ENCODE measurements at regions not wholly inside any gene's neighbourhood (a gene's known extent, or its start where the extent isn't known, plus 50 kb on each side); places are given as distances from the start of the nearest gene placed in this dataset.

GRCh38 chrX:84933956-84934556 lies 69.6 kb upstream of the APOOL start:
- no peak for TF ChIP-seq CTCF (IDR thresholded peaks at IDR 0.05)
- no peak for TF ChIP-seq ZNF263 (CRISPR knock-in tag; IDR thresholded peaks at IDR 0.05; ENCODE audit: low read depth)
- TF ChIP-seq PREB (CRISPR knock-in tag; IDR thresholded peaks at IDR 0.05; ENCODE audit: borderline replicate concordance): no peak
- TF ChIP-seq ATF2 (CRISPR knock-in tag; IDR thresholded peaks at IDR 0.05; ENCODE audit: borderline replicate concordance, low read depth): no peak
- TF ChIP-seq USF2 (CRISPR knock-in tag; IDR thresholded peaks at IDR 0.05): no peak
- TF ChIP-seq E2F1 (CRISPR knock-in tag; IDR thresholded peaks at IDR 0.05): no peak
- TF ChIP-seq AFF4 (CRISPR knock-in tag; IDR thresholded peaks at IDR 0.05; ENCODE audit: borderline replicate concordance): no peak
- no peak for TF ChIP-seq ZNF219 (CRISPR knock-in tag; IDR thresholded peaks at IDR 0.05; ENCODE audit: borderline replicate concordance)
- TF ChIP-seq TP53 (CRISPR knock-in tag; IDR thresholded peaks at IDR 0.05): no peak
- no peak for TF ChIP-seq ATF1 (CRISPR knock-in tag; IDR thresholded peaks at IDR 0.05)
- no peak for TF ChIP-seq CBFB (CRISPR knock-in tag; IDR thresholded peaks at IDR 0.05; ENCODE audit: low read depth)
- no peak for TF ChIP-seq MAX (CRISPR knock-in tag; IDR thresholded peaks at IDR 0.05)
- no peak for TF ChIP-seq IRF2 (CRISPR knock-in tag; IDR thresholded peaks at IDR 0.05; ENCODE audit: borderline replicate concordance, low read depth)
